HG03025 (cell line): ENCODE measurements at regions not wholly inside any gene's neighbourhood (a gene's known extent, or its start where the extent isn't known, plus 50 kb on each side); places are given as distances from the start of the nearest gene placed in this dataset.

ENCODE experiments used
- ATAC-seq: cut with Tn5 transposase; IDR thresholded peaks from one replicate; pipeline ENCODE4 v1.9.1; 2021; ENCODE audit warnings: mild to moderate bottlenecking, moderate library complexity; ENCODE audit not compliant: unreplicated experiment, low FRiP score

- no peak for ATAC-seq
These were observed 398.8 kb downstream of the GALR1 start for GRCh38 chr18:77648411-77648810.

- ATAC-seq = peak; percentile 66
These were observed 401.2 kb downstream of the GALR1 start for GRCh38 chr18:77650799-77651385.

- no peak for ATAC-seq
These were observed 401.8 kb downstream of the GALR1 start for GRCh38 chr18:77651441-77651840.

- ATAC-seq = no peak
These were observed 404.1 kb downstream of the GALR1 start for GRCh38 chr18:77653792-77654191.

- no peak for ATAC-seq
These were observed 404.7 kb downstream of the GALR1 start for GRCh38 chr18:77654302-77654701.

- ATAC-seq = no peak
These were observed 408.1 kb downstream of the GALR1 start for GRCh38 chr18:77657651-77658298.

- no peak for ATAC-seq
These were observed 408.6 kb downstream of the GALR1 start for GRCh38 chr18:77658299-77658662.

GRCh38 chr18:77658751-77659448 is 409.3 kb downstream of the GALR1 start:
- no peak for ATAC-seq

GRCh38 chr18:77666613-77667012 is 417.0 kb downstream of the GALR1 start:
- no peak for ATAC-seq

GRCh38 chr18:77668219-77668618 is 418.6 kb downstream of the GALR1 start:
- no peak for ATAC-seq

GRCh38 chr18:77669331-77669730 is 419.7 kb downstream of the GALR1 start:
- ATAC-seq = no peak

GRCh38 chr18:77671456-77672167 is 422.0 kb downstream of the GALR1 start:
- no peak for ATAC-seq

- ATAC-seq = no peak
These were observed 427.3 kb downstream of the GALR1 start for GRCh38 chr18:77676910-77677309.

- ATAC-seq = no peak
These were observed 427.9 kb downstream of the GALR1 start for GRCh38 chr18:77677536-77677935.

- no peak for ATAC-seq
These were observed 430.2 kb downstream of the GALR1 start for GRCh38 chr18:77679869-77680268.

- no peak for ATAC-seq
These were observed 450.4 kb downstream of the GALR1 start for GRCh38 chr18:77700051-77700450.

GRCh38 chr18:77701977-77702376 is 452.3 kb downstream of the GALR1 start:
- no peak for ATAC-seq

GRCh38 chr18:77702686-77703085 is 453.0 kb downstream of the GALR1 start:
- ATAC-seq = no peak

- no peak for ATAC-seq
These were observed 455.7 kb downstream of the GALR1 start for GRCh38 chr18:77705301-77705700.

GRCh38 chr18:77708826-77709506 is 459.3 kb downstream of the GALR1 start:
- ATAC-seq = no peak

- ATAC-seq = no peak
These were observed 461.4 kb downstream of the GALR1 start for GRCh38 chr18:77711096-77711495.
